ENCODE measurements at regions not wholly inside any gene's neighbourhood (a gene's known extent, or its start where the extent isn't known, plus 50 kb on each side); places are given as distances from the start of the nearest gene placed in this dataset.

DNA sequence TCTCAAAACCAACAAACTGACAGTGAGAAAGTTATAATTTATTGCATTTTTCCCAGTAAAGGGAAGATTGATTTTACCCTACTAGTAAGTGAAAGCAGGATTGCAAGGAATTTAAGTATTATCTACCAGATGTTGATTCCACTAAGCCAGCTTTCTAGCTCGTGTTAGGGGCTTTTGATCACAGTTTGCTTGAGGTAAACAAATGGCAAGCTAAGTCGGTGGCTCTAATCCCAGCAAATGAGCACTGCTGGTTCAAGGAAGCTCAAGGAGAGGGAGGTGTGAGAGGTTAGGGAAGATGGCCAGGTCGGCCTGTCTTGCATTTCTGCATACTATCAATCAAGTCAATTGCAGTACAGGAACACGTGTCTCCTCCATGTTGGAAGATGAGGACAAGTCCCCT lies 448.7 kb upstream of the POM121L12 start:
- TF ChIP-seq POLR2AphosphoS5 (IDR thresholded peaks at IDR 0.05) (no peak), POLR2A (IDR thresholded peaks at IDR 0.05; ENCODE audit: low read depth) (no peak), CTCF (IDR thresholded peaks at IDR 0.05) (no peak)
